HepG2 (cell line): ENCODE measurements at regions not wholly inside any gene's neighbourhood (a gene's known extent, or its start where the extent isn't known, plus 50 kb on each side); places are given as distances from the start of the nearest gene placed in this dataset.

ENCODE experiments used
- CTCF ChIP-seq: sonication (generic); formaldehyde crosslinking; IDR thresholded peaks from 2 replicates; pipeline ENCODE4 v1.5.0; 2020; ENCODE audit warnings: mild to moderate bottlenecking, missing genetic modification reagents, moderate library complexity
- EZH2 ChIP-seq: conservative IDR thresholded peaks from 2 replicates; pipeline ENCODE4 v1.6.1; 2012; ENCODE audit warnings: mild to moderate bottlenecking, low read depth, low read length, moderate library complexity
- HDAC1 ChIP-seq: sonication (generic); formaldehyde crosslinking; IDR thresholded peaks from 2 replicates; pipeline ENCODE4 v1.5.1; 2020; ENCODE audit warnings: mild to moderate bottlenecking, missing genetic modification reagents
- HDAC6 ChIP-seq: fragments of 200-600 bp; sonication (generic); IDR thresholded peaks from 2 replicates; pipeline ENCODE4 v1.7.0; 2017; ENCODE audit warnings: mild to moderate bottlenecking, antibody characterized with exemption, low read length, low read depth
- KDM4B ChIP-seq: sonication (generic); formaldehyde crosslinking; IDR thresholded peaks from 2 replicates; pipeline ENCODE4 v1.4.0; 2020; ENCODE audit warnings: missing genetic modification reagents
- MLXIP ChIP-seq: sonication (generic); formaldehyde crosslinking; IDR thresholded peaks from 2 replicates; pipeline ENCODE4 v1.9.0; 2021; ENCODE audit warnings: missing genetic modification reagents, borderline replicate concordance
- MXI1 ChIP-seq: IDR thresholded peaks from 3 replicates; pipeline ENCODE4 v1.6.1; 2012; ENCODE audit warnings: low read depth, low read length, inconsistent platforms, borderline replicate concordance
- PHF8 ChIP-seq: sonication (generic); formaldehyde crosslinking; IDR thresholded peaks from 2 replicates; pipeline ENCODE4 v1.5.0; 2020; ENCODE audit warnings: missing genetic modification reagents
- REL ChIP-seq: sonication (generic); formaldehyde crosslinking; conservative IDR thresholded peaks from 2 replicates; pipeline ENCODE4 v1.8.0; 2022; ENCODE audit warnings: mild to moderate bottlenecking, missing genetic modification reagents, moderate library complexity
- ZNF350 ChIP-seq: sonication (generic); formaldehyde crosslinking; IDR thresholded peaks from 2 replicates; pipeline ENCODE4 v1.4.0; 2020; ENCODE audit warnings: mild to moderate bottlenecking, low read depth, missing genetic modification reagents, borderline replicate concordance
- ZNF496 ChIP-seq: sonication (generic); formaldehyde crosslinking; IDR thresholded peaks from 2 replicates; pipeline ENCODE4 v1.8.1; 2023; ENCODE audit warnings: mild to moderate bottlenecking, moderate library complexity, missing genetic modification reagents; ENCODE audit not compliant: insufficient replicate concordance
- ZNF530 ChIP-seq: sonication (generic); formaldehyde crosslinking; IDR thresholded peaks from 2 replicates; pipeline ENCODE4 v1.5.0; 2020; ENCODE audit warnings: low read depth, mild to moderate bottlenecking, missing genetic modification reagents

- TF ChIP-seq HDAC6 (no peak), ZNF350 (CRISPR knock-in tag) (no peak), EZH2 (no peak), CTCF (CRISPR knock-in tag) (no peak), PHF8 (no peak), MXI1 (no peak), ZNF496 (CRISPR knock-in tag) (no peak), KDM4B (CRISPR knock-in tag) (no peak), MLXIP (CRISPR knock-in tag) (no peak), ZNF530 (CRISPR knock-in tag) (no peak), HDAC1 (CRISPR knock-in tag) (no peak), REL (CRISPR knock-in tag) (no peak)
These were observed 409.1 kb downstream of the GPAM start for GRCh38 chr10:111774486-111774885.
